DND-41 (cell line): ENCODE measurements at regions not wholly inside any gene's neighbourhood (a gene's known extent, or its start where the extent isn't known, plus 50 kb on each side); places are given as distances from the start of the nearest gene placed in this dataset.
"Not testable (repeated sequence)": the region's sequence is repeated elsewhere in the genome, so short reads cannot be mapped to it uniquely, and the experiment has no call there.

Source experiments
- CTCF ChIP-seq: IDR thresholded peaks from 2 replicates; pipeline ENCODE4 v1.5.1; 2012; ENCODE audit warnings: borderline replicate concordance, low read length, moderate library complexity, mild to moderate bottlenecking; ENCODE audit not compliant: poor library complexity, severe bottlenecking; ENCODE audit errors: extremely low read depth
- EZH2 ChIP-seq: IDR thresholded peaks from 3 replicates; pipeline ENCODE4 v1.6.1; 2012; ENCODE audit warnings: borderline replicate concordance, low read depth, mild to moderate bottlenecking, moderate library complexity, low read length, inconsistent platforms; ENCODE audit not compliant: severe bottlenecking

- not testable (repeated sequence) for TF ChIP-seq CTCF, EZH2
Observed at GRCh38 chr12:124089181-124089914, 116.3 kb downstream of the ZNF664 start.
